Left cardiac atrium (tissue), 4 donors: ENCODE measurements at regions not wholly inside any gene's neighbourhood (a gene's known extent, or its start where the extent isn't known, plus 50 kb on each side); places are given as distances from the start of the nearest gene placed in this dataset.

Experiments
- ATAC-seq, 2 donors: fragments of 200-7000 bp; cut with Tn5 transposase; one replicate each; pipeline ENCODE4 v1.9.1; 2020; ENCODE audit warnings: mild to moderate bottlenecking in 2 of 2, moderate library complexity in 2 of 2
- DNase-seq: peaks from one replicate; pipeline ENCODE4 v3.0.0-alpha.2; 2020
- intact Hi-C, 2 donors: fragments of 100-400 bp; cut with DNase I; formaldehyde crosslinking; loops; one replicate each; pipeline versions ENCODE4 v1.14.1 to v1.15.1; 2022 to 2023
- donor health status: DM: no; HTN: yes; CAD: no.
- donor health status: DM: no; HTN: yes; CAD: no; lungs with severe emphysema.
- donor health status: DM: yes; HTN: yes; CAD: no.
- donor health status: Dilated cardiomyopathy.

DNA sequence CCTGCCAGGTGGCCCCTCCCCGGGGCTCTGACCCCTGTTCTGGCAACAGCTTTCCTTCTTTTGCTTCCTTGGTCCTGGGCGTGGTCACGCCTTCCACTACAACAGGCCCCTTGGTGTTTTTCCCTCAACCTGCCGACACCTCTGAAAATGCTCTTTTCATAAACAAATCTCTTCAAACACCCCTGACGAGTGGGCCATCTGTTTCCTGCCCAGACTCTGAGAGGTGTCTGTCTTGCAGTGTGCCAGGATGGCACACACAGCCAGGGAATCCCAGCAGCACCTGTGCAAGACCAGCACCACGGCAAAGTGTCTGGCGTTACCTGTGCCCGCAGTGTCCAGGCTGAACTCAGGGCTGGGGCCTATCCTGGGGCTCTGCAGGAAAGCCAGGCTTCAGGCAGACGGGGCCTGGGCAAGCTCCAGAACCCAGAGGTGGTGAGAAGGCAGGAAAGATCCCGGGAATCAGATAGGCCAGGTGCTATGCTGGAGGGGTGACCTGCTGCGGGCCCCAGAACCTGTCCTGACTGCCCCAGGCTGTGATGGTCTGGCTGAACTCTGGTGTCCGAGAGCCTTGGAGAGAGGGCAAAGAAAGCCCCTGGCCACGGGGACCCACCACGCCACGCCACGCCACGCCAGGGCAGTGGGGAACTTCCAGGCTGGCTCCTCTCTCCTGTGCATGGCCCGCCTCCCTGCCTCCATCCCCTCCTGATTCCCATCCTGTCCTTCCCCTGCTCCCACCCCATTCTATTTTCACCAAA is 88.9 kb downstream of the SIK1 start:
- intact Hi-C loops = no loop called here
- no peak for ATAC-seq
- DNase-seq = no peak

GRCh38 chr21:43335119-43335518 is 91.8 kb downstream of the SIK1 start:
- no peak for ATAC-seq
- no peak for DNase-seq
- intact Hi-C loops = no loop called here

- no peak for DNase-seq
- no peak for ATAC-seq
- intact Hi-C loops = no loop called here
Measured at GRCh38 chr21:43334214-43334958, 92.5 kb downstream of the SIK1 start.

DNA sequence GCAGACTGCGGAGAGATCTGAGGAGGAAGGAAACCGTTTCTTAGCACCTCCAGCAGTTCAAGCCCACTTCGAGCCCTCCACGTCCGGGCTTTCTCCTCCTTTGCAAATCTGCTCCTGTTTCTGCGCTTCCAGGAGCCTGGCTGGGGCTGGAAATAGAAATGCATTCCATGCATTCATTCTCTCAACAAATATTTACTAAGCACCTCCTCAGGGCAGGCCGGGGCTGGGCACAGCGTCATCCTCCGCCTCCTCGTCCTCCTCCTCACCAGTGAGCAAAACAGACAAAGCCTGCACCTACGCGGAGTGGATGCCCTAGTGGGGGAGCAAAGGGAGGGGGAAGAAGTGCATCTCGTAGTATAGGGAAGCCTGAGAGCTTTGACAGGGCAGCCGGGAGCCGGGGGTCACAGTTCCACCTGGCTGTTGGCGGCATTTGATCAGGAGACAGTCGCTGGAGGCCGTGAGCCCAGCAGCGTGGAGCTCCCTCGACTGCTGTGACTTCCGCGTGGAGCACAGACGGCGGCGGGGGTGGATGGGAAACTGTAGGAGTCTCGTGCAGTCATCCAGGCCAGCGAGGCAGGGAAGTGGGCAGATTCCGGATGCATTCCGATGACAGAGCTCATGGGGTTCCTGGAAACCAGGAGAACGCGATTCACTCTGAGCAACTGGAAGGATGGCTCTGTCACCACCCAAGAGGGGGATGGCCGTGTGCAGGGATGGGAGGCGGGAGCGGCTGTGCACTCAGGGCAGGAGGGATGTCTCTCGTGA is 93.5 kb downstream of the SIK1 start:
- intact Hi-C loops = no loop called here
- ATAC-seq = peak; percentile 56 to 91

DNA sequence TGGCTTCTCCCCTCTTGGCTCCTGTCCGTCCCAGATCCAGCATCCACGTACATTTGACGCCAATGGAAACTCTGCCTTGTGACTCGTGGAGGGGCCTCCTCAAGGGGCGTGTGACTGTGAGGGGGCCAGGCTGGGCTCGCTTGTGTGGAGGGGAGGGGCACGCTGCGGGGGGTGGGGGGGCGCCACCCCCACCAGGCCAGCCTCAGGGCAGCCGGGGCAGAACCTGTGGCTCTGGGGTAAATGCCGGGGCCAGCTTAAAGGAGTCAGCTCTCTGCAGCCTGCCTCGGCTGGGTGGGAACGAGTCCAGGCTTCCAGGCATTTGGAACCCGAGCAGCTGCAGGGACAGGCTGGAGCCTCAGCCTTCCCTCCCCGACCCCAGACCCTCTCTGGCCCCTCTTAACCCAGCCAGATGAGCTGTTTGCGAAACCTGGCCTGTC is 94.1 kb downstream of the SIK1 start:
- intact Hi-C loops = no loop called here
- ATAC-seq = peak; percentile 6 to 36
- DNase-seq = no peak

More for the DNA sequence above, 93.5 kb downstream of the SIK1 start:
- DNase-seq = peak; percentile 75

DNA sequence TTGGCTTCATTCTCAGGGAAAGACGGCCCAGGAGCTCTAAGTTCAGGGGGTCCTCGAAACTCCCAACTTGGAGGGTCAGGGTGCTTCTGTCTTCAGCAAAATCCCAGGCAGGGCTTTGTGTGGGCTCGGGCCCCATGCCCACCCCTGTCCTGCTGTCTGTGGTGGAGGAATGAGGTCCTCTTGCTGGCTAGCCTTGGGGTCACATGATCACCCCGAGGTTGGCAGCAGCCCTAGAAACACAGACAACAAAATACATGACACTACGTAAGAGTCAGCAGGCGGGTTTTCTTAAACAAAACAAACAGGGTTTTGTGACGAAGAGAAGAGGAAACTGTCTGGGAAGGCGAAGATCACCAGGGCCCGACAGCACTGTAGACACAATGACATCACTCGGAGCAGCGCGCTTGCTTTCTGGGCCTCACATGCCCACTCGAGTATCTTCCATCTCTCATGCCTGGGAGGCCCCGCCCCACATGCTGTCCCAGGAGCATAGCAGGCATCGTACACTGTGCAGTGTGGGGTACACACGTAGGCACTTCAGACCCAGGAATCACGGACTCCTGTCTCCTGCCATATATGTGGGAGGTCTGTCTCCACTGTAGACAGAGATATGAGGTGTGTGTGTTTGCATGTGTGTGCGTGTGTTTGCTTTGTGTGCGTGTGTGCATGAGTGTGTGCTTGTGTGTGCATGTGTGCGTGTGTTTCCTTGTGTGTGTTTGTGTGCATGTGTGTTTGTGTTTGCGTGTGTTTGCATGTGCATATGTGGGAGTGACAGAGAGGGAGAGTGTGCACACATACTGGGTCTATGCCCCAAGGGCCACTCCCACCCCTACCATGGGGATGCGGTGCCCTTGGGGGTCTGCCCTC is 94.7 kb downstream of the SIK1 start:
- peak; percentile 28 to 64 for ATAC-seq
- peak; percentile 69 for DNase-seq

DNA sequence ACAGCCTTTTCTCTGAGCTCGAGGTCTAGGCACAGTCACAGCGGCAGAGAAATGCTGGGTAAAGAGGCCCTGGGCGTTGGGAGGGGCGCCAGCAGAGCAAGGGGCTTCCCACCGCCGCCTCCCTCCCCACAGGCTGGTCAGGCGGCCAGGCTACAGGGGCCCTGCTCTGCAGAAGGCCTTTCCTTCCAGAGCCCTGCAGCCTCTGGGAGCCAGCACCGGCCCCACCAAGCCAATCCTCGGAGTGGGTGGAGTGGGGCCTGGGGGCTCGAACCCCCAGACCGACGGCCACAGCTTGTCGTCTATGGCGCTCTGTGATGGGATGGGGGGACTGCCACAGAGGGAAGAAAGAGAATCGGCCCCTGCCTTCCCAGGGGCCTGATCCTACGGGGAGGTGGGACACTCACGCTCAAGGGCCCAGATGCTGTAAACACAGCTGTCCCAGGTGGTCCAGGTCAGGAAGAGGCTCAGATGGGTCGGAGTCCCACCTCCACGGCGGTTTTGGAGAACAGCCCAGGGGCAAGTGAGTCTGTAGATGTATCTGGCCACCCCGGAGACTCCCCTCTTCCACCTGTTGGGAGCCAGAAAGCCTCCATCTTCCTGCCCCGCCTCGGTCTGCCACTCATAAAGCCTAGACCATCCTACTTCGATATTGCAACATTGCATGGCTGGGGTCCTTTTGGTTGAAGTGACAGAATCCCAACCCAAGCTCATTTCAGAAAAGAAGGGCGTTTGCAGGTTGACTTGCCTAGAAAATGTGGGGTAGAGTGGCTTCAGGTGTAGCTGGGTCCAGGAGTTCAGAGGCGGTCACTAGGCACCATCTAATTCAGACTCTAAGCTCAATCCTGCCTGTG is 95.6 kb downstream of the SIK1 start:
- ATAC-seq (no peak), DNase-seq (no peak)
- intact Hi-C loops = no loop called here

More for the DNA sequence above, 94.7 kb downstream of the SIK1 start:
- intact Hi-C loops = no loop called here

DNA sequence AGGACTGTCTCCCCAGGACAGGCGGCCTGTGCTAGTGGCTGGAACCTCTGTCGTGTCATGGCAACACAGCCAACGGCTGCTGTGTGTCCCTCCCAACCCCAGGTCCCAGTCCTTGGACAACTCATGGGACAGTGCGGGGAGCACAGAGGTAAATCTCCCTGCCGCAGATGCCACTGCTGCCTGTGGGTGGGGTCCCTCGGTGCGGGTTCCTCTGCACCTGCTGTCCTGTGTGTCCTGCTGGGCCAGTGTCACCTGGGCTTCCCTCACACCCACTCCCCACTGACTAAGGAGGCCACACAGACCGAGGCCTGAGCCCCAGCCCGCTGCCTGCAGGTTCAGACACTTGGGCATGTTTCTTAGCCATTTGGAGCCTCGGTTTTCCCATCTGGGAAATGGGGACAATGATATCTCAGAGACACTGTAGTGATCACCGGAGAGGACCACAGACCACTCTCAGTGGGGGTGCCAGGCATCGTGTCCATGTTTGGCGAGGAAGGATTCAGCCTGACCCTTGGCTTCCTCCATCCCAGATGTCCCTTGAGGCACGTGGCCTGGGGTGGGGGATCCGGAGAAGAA is 96.5 kb downstream of the SIK1 start:
- ATAC-seq (no peak), DNase-seq (no peak)
- intact Hi-C loops = no loop called here

GRCh38 chr21:43329711-43330269 is 97.1 kb downstream of the SIK1 start:
- no peak for DNase-seq
- no peak for ATAC-seq
- intact Hi-C loops = no loop called here

- no peak for ATAC-seq
- intact Hi-C loops = no loop called here
Measured at GRCh38 chr21:43328958-43329691, 97.8 kb downstream of the SIK1 start.

DNA sequence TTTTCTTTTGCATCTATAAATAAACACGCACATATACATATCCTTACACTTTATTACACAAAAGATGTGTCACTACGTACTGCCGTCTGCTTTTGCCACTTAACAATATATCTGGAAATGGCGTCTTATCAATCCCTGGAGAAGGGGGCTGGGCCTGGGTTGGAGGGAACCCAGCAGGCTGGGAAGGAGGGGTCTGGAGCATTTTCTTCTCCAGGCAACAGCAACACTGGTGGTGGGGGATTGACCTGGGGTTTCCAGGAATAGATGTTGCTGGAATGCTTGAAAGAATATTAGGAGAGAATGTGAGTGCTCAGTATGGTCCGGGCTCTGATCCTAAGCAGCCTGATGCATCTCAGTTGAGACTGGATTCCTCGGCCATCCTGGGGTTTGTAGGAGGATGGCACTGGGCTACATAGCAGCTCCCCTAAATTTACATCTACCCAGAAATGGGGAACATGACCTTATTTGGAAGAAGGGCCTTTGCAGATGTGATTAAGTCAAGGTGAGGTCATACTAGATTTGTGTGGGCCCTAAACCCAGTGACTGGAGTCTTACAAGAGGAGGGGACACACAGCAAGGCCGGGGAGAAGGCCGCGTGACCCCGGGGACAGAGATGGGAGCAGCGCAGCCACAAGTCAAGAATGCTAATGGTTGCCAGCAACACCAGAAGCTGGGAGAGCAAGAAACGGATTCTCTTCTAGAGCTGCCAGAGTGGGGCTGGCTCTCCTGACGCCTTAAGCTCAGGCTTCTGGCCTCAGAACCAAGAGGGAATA is 98.6 kb downstream of the SIK1 start:
- DNase-seq (no peak), ATAC-seq (no peak)
- intact Hi-C loops = no loop called here

More at GRCh38 chr21:43328958-43329691, 97.8 kb downstream of the SIK1 start:
- DNase-seq = no peak

- intact Hi-C loops = no loop called here
- DNase-seq (no peak), ATAC-seq (no peak)
Measured at GRCh38 chr21:43325968-43326715, 100.8 kb downstream of the SIK1 start.

GRCh38 chr21:43325036-43325435 is 101.9 kb downstream of the SIK1 start:
- ATAC-seq (no peak), DNase-seq (no peak)
- intact Hi-C loops = no loop called here

GRCh38 chr21:43324596-43324995 is 102.3 kb downstream of the SIK1 start:
- intact Hi-C loops = no loop called here
- ATAC-seq = no peak
- DNase-seq = no peak

DNA sequence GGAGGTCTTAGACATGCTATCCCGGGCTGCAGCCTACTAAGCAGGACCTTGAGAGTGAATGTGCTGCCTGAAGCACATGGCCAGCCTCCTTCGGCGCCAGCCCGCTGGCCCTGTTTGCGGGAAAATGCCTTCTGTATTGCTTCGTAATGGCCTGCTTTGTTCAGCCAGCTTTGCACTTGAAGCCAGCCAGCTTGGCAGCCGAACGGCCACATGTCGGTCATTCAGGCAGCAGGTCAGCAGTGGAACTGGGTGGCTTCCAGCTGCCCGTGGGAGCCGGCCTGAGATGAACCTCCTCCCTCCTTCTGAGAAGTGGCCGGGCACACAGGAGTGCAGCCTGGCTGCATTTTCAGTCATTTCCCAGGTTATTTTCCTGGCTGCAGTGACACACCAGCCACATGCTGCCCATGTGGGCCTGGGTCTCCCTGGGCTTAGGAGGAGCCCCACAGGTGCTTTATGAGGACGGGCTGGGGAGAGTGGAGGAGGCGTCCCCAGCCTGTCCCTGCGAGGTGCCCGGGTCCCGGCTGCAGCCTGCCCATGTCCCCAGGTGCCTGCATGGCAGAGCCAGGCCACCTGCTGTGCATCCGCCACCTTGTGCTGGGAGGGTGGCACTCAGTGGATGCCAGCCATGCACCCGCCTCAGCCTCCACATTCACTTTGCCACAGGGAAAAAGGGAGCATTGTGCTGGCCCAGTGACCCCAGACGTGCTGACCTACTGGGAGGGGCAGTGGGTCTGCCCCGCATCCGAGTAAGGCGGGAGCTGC is 103.5 kb downstream of the SIK1 start:
- peak; percentile 78 for DNase-seq
- intact Hi-C loops = no loop called here
- ATAC-seq = peak; percentile 68 to 90
